HUES48 (cell line): ENCODE measurements at regions not wholly inside any gene's neighbourhood (a gene's known extent, or its start where the extent isn't known, plus 50 kb on each side); places are given as distances from the start of the nearest gene placed in this dataset.

ENCODE experiments used
- H3K27ac ChIP-seq: one replicate; pipeline ENCODE4 v1.7.0; 2013; ENCODE audit warnings: low read depth, low read length, inconsistent platforms
- H3K27me3 ChIP-seq: 2 replicates; pipeline ENCODE4 v1.6.1; 2013; ENCODE audit warnings: mild to moderate bottlenecking, low read length; ENCODE audit not compliant: control insufficient read depth, insufficient read depth
- H3K36me3 ChIP-seq: 2 replicates; pipeline ENCODE4 v1.6.1; 2013; ENCODE audit warnings: low read length; ENCODE audit not compliant: control insufficient read depth, insufficient read depth
- H3K4me1 ChIP-seq: 2 replicates; pipeline ENCODE4 v1.6.1; 2013; ENCODE audit warnings: mild to moderate bottlenecking, low read length; ENCODE audit not compliant: control insufficient read depth, insufficient read depth
- H3K4me3 ChIP-seq: 2 replicates; pipeline ENCODE4 v1.5.1; 2013; ENCODE audit warnings: mild to moderate bottlenecking, low read depth, low read length
- H3K9ac ChIP-seq: 2 replicates; pipeline ENCODE4 v1.6.1; 2013; ENCODE audit warnings: mild to moderate bottlenecking, low read depth, low read length, moderate library complexity
- H3K9me3 ChIP-seq: 2 replicates; pipeline ENCODE4 v1.6.1; 2013; ENCODE audit warnings: low read length; ENCODE audit not compliant: control insufficient read depth, insufficient read depth

DNA sequence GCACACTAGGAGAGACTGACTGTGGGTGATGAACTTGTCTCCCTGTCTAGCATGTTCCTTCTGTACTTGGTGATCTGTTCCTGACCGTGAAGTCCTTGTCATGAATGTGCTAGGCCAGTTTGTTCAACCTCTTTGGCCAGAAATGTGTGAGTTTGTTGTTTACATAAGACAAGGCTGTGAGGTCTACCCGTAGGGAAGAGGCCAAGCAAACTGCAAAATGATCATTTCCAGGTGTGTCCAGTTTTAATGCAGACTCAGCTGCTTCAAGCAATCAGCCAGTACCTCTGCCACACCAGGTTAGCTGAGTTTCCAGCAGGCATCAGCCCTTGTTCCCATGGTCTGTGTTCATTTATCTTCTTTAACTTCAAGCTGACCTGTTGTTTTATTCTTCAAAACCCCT, 440.2 kb downstream of the FUT8 start:
- no peaks in the 10 kb centered on the region for H3K36me3 ChIP-seq
- no peaks in the 10 kb centered on the region for H3K9me3 ChIP-seq
- H3K4me3 ChIP-seq: no peak overlapping the region
- no peak overlapping the region for H3K9ac ChIP-seq
- H3K27ac ChIP-seq: no peak overlapping the region
- H3K4me1 ChIP-seq: no peaks in the 10 kb centered on the region
- no peaks in the 10 kb centered on the region for H3K27me3 ChIP-seq

DNA sequence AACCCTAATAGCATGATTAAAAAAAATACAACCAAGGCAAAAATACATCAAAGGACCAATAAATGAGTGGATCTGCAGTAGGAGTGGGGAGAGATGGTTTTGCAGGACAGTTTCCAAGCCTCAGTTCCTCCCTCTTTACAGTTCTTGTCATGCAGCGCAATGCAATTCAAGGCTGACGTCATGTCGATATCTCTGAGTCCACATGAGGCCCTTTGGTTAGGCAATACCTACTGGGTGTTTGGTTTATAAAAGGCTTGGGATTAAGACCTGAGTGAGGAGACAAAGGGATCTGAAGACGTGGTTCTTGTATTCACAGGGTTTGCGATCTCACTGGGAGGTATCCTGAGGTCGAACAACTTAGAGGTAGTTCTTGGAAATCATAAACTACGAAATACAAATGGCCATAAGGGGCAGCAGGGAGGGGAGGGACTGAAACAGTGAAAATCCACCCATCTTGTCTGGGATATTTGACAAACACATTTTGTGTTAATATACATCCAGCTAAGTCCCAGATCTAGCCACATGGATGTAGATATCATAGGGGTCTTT, 441.0 kb downstream of the FUT8 start:
- H3K9me3 ChIP-seq: no peaks in the 10 kb centered on the region
- no peak overlapping the region for H3K9ac ChIP-seq
- no peaks in the 10 kb centered on the region for H3K36me3 ChIP-seq
- no peaks in the 10 kb centered on the region for H3K27me3 ChIP-seq
- no peaks in the 10 kb centered on the region for H3K4me1 ChIP-seq
- no peak overlapping the region for H3K4me3 ChIP-seq
- no peak overlapping the region for H3K27ac ChIP-seq

GRCh38 chr14:65854215-65854614, 441.7 kb downstream of the FUT8 start:
- Histone ChIP-seq H3K27me3 (no peaks in the 10 kb centered on the region), H3K4me3 (no peak overlapping the region), H3K4me1 (no peaks in the 10 kb centered on the region), H3K9me3 (no peaks in the 10 kb centered on the region), H3K36me3 (no peaks in the 10 kb centered on the region), H3K27ac (no peak overlapping the region), H3K9ac (no peak overlapping the region)

GRCh38 chr14:65860956-65861611, 448.6 kb downstream of the FUT8 start:
- Histone ChIP-seq H3K27me3 (no peaks in the 10 kb centered on the region), H3K9ac (no peak overlapping the region), H3K9me3 (no peaks in the 10 kb centered on the region), H3K4me1 (no peaks in the 10 kb centered on the region), H3K4me3 (no peak overlapping the region), H3K27ac (no peak overlapping the region), H3K36me3 (no peaks in the 10 kb centered on the region)

DNA sequence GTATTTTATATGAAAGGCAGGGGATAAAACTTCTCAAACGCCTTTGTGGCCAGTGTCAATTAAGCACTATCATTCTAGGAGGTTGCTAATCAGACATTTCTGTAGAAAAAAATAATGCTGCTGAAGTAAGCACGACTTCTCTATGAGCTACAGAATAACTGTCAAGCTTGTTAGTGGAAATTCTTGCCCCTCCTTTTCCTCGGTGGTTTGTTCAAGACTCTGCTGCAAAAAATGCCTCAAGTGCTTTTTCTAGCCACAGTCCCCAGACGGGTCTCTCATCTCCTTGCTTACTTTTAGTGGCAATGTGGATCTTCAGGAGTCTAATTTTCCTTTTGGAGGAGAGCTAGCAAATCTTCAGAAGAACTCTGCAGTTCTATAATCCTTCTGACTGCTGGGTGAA, 452.0 kb downstream of the FUT8 start:
- H3K27ac ChIP-seq: no peak overlapping the region
- no peaks in the 10 kb centered on the region for H3K9me3 ChIP-seq
- no peak overlapping the region for H3K4me3 ChIP-seq
- no peak overlapping the region for H3K9ac ChIP-seq
- H3K36me3 ChIP-seq: no peaks in the 10 kb centered on the region
- H3K27me3 ChIP-seq: no peaks in the 10 kb centered on the region
- no peaks in the 10 kb centered on the region for H3K4me1 ChIP-seq

DNA sequence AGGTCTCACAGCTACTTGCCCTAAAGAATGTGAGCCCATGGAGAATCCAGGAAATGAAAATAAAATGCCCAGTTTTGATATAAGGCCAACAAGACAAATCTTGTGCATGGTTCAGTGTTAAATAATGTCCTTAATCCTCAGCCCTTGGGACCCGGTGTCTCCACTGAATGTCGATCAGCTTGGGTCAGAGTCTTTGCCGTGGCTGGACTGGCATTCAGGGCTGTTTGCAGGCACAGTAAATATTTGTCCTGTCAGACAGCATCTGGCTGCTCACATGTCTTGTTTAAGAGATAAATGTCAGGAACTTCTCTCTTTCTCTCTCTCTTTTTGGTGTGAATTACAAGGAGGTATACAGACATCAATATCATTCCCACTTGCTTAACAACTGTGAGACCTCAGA, 452.5 kb downstream of the FUT8 start:
- Histone ChIP-seq H3K9ac (no peak overlapping the region), H3K4me3 (no peak overlapping the region), H3K36me3 (no peaks in the 10 kb centered on the region), H3K27me3 (no peaks in the 10 kb centered on the region), H3K9me3 (no peaks in the 10 kb centered on the region), H3K4me1 (no peaks in the 10 kb centered on the region), H3K27ac (no peak overlapping the region)

GRCh38 chr14:65866448-65866847, 453.9 kb downstream of the FUT8 start:
- no peaks in the 10 kb centered on the region for H3K36me3 ChIP-seq
- no peak overlapping the region for H3K27ac ChIP-seq
- no peak overlapping the region for H3K4me3 ChIP-seq
- no peaks in the 10 kb centered on the region for H3K27me3 ChIP-seq
- H3K9me3 ChIP-seq: no peaks in the 10 kb centered on the region
- H3K9ac ChIP-seq: no peak overlapping the region
- no peaks in the 10 kb centered on the region for H3K4me1 ChIP-seq

DNA sequence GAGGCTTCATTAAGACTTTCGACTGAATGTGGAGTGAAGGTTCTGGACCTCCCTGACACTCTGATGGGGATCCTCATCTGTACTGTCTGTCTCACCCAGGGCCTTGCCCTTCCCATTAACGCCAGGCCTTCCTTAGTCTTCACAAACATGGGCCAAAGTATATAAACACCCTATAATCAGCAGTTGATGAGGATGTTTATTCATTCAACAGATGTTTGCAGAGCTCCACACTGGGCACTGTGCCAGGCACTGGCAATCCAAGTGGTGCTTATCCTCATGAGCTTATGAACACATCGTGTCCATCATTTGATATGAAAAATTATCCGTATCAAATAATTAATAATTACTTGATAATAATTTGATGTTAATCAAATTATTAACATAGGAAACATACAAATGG, 454.4 kb downstream of the FUT8 start:
- no peaks in the 10 kb centered on the region for H3K27me3 ChIP-seq
- no peak overlapping the region for H3K27ac ChIP-seq
- H3K9ac ChIP-seq: no peak overlapping the region
- no peaks in the 10 kb centered on the region for H3K4me1 ChIP-seq
- no peak overlapping the region for H3K4me3 ChIP-seq
- H3K36me3 ChIP-seq: no peaks in the 10 kb centered on the region
- H3K9me3 ChIP-seq: no peaks in the 10 kb centered on the region

DNA sequence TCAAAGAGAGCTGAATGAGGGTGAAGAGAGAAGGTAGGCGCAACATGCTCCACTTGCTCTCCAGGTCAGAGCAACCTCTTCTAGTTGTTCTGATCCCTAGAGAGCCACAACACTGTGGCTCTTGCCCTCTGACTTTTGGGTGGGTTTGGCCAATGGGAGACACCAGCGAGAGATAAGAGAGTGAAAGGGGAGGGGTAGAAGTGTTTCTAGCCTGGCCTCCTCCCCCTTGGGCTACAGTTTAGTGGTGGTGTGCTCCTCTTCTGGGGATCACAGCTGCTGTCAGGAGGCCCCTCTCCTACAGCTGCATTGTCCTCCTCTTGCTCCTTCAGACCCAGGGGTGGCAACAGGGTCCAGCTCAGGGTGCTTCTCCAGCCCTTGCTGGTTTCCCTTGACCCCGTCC, 454.8 kb downstream of the FUT8 start:
- Histone ChIP-seq H3K36me3 (no peaks in the 10 kb centered on the region), H3K4me3 (no peak overlapping the region), H3K27ac (no peak overlapping the region), H3K9ac (no peak overlapping the region), H3K9me3 (no peaks in the 10 kb centered on the region), H3K4me1 (no peaks in the 10 kb centered on the region), H3K27me3 (no peaks in the 10 kb centered on the region)

DNA sequence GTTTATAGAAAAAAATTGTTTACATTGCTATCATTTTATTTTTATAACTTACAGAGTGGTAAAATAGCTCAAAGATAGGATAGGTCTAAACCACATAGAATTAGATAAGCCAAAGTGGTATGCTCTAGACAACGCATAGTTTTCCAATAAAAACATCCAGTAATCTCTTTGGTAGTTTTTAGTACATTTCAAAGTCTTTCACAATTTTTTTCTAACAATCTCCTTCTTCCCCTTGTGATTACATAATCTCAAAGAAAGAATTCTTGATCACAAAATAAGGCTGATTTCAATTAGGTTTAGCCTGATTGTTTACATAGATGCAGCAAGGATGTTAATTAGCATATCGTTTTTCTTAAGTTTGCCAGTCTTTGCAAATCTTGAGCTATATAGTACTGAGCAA, 460.0 kb downstream of the FUT8 start:
- no peaks in the 10 kb centered on the region for H3K27me3 ChIP-seq
- H3K9me3 ChIP-seq: no peaks in the 10 kb centered on the region
- H3K27ac ChIP-seq: no peak overlapping the region
- no peak overlapping the region for H3K9ac ChIP-seq
- H3K36me3 ChIP-seq: no peaks in the 10 kb centered on the region
- no peaks in the 10 kb centered on the region for H3K4me1 ChIP-seq
- no peak overlapping the region for H3K4me3 ChIP-seq

DNA sequence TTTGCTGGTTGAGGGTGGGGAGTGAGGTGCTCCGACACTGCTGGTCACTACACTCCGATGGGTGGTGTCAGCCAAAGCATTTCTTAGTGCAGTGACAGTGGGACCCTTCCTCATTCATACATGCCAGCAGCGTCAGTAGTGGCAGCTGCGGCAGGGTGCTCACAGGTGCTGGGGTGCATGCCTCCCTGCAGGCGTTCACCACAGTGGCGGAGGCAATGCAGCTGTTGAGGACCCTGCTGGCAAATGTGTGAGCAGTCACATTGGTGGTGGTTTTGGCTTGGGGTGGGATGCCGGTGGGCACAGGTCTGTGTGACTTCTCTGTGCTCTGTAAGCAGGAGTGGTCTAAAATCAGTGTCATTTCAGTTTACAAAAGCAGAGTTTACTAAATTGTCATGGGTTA, 464.6 kb downstream of the FUT8 start:
- Histone ChIP-seq H3K36me3 (no peaks in the 10 kb centered on the region), H3K9me3 (no peaks in the 10 kb centered on the region), H3K9ac (no peak overlapping the region), H3K27me3 (no peaks in the 10 kb centered on the region), H3K4me3 (no peak overlapping the region), H3K4me1 (no peaks in the 10 kb centered on the region), H3K27ac (no peak overlapping the region)
